HG03575 (cell line): ENCODE measurements at regions not wholly inside any gene's neighbourhood (a gene's known extent, or its start where the extent isn't known, plus 50 kb on each side); places are given as distances from the start of the nearest gene placed in this dataset.
"Not testable (repeated sequence)": the region's sequence is repeated elsewhere in the genome, so short reads cannot be mapped to it uniquely, and the experiment has no call there.

Experiments
- ATAC-seq: cut with Tn5 transposase; IDR thresholded peaks from one replicate; pipeline ENCODE4 v1.9.1; 2021; ENCODE audit not compliant: unreplicated experiment, insufficient number of reproducible peaks, low FRiP score; ENCODE audit errors: extremely low read depth

GRCh38 chr3:195635898-195636685, 52.4 kb upstream of the APOD start:
- not testable (repeated sequence) for ATAC-seq

DNA sequence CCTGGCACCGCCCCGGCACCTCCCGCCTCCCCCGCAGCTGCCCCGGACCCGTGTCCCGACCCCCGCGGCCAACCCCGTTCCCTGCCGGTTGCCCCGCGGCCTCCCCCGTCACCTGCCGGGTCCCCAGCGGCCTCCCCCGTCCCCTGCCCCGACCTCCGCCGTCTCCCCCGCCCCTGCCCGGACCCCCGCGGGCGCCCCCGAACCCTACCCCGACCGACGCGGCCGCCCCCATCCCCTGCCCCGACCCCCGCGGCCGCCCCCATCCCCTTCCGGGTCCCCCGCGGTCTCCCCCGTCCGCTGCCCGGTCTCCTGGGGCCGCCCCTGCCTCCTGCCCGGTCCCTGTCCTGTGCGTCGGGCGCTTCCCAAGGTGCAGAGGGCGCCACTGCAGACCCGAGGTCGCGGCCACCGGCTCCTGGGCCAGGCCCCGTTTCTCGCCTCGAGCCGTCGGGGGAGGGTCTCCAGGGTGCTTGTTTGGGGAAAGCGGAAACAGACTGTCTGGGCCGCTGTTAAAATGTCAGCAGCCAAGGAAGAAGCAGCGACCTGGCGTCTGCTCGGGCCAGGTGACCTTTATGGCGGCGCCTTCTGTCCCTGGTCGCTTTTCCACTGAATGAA, 51.6 kb upstream of the APOD start:
- ATAC-seq = not testable (repeated sequence)

- ATAC-seq = peak; percentile 71
Observed at GRCh38 chr3:195634426-195635261, 50.9 kb upstream of the APOD start.
